SU-DHL-6 (cell line): ENCODE measurements at regions not wholly inside any gene's neighbourhood (a gene's known extent, or its start where the extent isn't known, plus 50 kb on each side); places are given as distances from the start of the nearest gene placed in this dataset.
"Not testable (repeated sequence)": the region's sequence is repeated elsewhere in the genome, so short reads cannot be mapped to it uniquely, and the experiment has no call there.

ENCODE experiments used
- H2AFZ ChIP-seq: fragments of 200-600 bp; sonication (generic); 2 replicates; pipeline ENCODE4 v1.6.1; 2014; ENCODE audit warnings: low read depth, mild to moderate bottlenecking, moderate library complexity, mixed read lengths, antibody characterized with exemption, low read length; ENCODE audit not compliant: severe bottlenecking
- H3F3A ChIP-seq: fragments of 200-600 bp; shearing (Covaris generic); 2 replicates; pipeline ENCODE4 v1.6.0; 2016; ENCODE audit warnings: antibody characterized with exemption, mild to moderate bottlenecking; ENCODE audit not compliant: insufficient read depth
- H3K27ac ChIP-seq: fragments of 200-600 bp; sonication (generic); 2 replicates; pipeline ENCODE4 v1.5.1; 2016; ENCODE audit warnings: low read depth, mild to moderate bottlenecking, low read length, moderate library complexity, mixed read lengths
- H3K27me3 ChIP-seq: fragments of 200-600 bp; sonication (generic), shearing (Covaris generic); 2 replicates; pipeline ENCODE4 v1.6.0; 2014; ENCODE audit warnings: mild to moderate bottlenecking, low read length
- H3K36me3 ChIP-seq: fragments of 200-600 bp; sonication (generic); 2 replicates; pipeline ENCODE4 v1.6.1; 2014; ENCODE audit warnings: mild to moderate bottlenecking, low read length, mixed read lengths
- H3K4me2 ChIP-seq: fragments of 300-600, 200-600 bp; shearing (Covaris generic), sonication (generic); 2 replicates; pipeline ENCODE4 v1.6.0; 2014; ENCODE audit warnings: low read length, low read depth, mild to moderate bottlenecking; ENCODE audit not compliant: poor library complexity, severe bottlenecking
- H3K4me3 ChIP-seq: fragments of 200-600 bp; sonication (generic); 2 replicates; pipeline ENCODE4 v1.5.1; 2014; ENCODE audit warnings: antibody characterized with exemption, low read length, mild to moderate bottlenecking, mixed read lengths; ENCODE audit not compliant: insufficient read depth, poor library complexity, severe bottlenecking
- H3K79me2 ChIP-seq: fragments of 200-600 bp; sonication (generic); 2 replicates; pipeline ENCODE4 v1.6.1; 2014; ENCODE audit warnings: mild to moderate bottlenecking, low read length, moderate library complexity; ENCODE audit not compliant: insufficient read depth
- H3K9ac ChIP-seq: fragments of 200-600 bp; sonication (generic); 2 replicates; pipeline ENCODE4 v1.7.0; 2014; ENCODE audit warnings: mild to moderate bottlenecking, low read length
- H3K9me2 ChIP-seq: fragments of 200-600 bp; sonication (generic); replicated peaks from 2 replicates; pipeline ENCODE4 v1.6.1; 2014; ENCODE audit warnings: low read length; ENCODE audit not compliant: insufficient read depth
- H3K9me3 ChIP-seq: fragments of 200-600 bp; sonication (generic); 2 replicates; pipeline ENCODE4 v1.6.1; 2014; ENCODE audit warnings: low read length, mixed read lengths; ENCODE audit not compliant: insufficient read depth
- H4K20me1 ChIP-seq: fragments of 200-600 bp; sonication (generic); 2 replicates; pipeline ENCODE4 v1.6.1; 2014; ENCODE audit warnings: low read depth, mild to moderate bottlenecking, antibody characterized with exemption, low read length, moderate library complexity, mixed read lengths
- EZH2phosphoT487 ChIP-seq: fragments of 200-600 bp; sonication (generic), shearing (Covaris generic); conservative IDR thresholded peaks from 2 replicates; pipeline ENCODE4 v1.6.1; 2018; ENCODE audit warnings: mild to moderate bottlenecking, antibody characterized with exemption, low read length, moderate library complexity, mixed read lengths
- TF ChIP-seq, protein P1 (sequence below): fragments of 200-600 bp; sonication (generic); IDR thresholded peaks from one replicate; pipeline ENCODE4 v1.5.1; 2017; ENCODE audit warnings: antibody characterized with exemption, mild to moderate bottlenecking, low read length, moderate library complexity; ENCODE audit not compliant: insufficient read depth, poor library complexity, severe bottlenecking

DNA sequence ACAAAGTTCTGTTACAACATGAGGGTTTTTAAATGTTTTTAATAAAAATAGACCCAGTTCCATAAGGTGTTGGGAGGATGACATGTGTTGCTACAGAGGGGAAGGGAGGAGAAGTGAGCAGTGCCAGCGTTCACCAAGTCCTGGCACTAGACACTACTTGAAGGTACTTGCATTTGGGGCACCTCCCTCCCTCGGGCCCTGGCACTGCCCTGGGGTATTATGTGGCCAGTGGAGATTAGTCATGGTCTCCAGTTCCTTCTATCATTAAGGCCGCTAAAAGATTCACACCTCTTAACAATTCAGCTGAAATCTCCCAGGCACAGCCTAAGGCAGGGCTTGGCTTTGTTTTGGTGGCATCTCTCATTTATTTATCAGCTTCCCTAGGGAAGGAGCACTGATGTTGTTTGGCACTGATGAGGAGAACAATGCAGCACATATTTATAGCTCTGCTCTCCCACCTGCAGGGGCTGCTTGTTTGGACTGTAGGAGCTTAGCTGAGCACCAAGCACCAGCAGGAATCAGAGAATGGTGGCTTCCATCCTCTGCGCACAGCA, 155.5 kb upstream of the NTF3 start:
- Histone ChIP-seq H3K9ac (no peak overlapping the region), H4K20me1 (no peaks in the 10 kb centered on the region), H3K36me3 (no peaks in the 10 kb centered on the region), H3K79me2 (no peaks in the 10 kb centered on the region), H3K27ac (no peak overlapping the region), H3K9me2 (no peaks in the 10 kb centered on the region), H3K4me2 (no peak overlapping the region), H3K4me3 (no peak overlapping the region), H2AFZ (no peak overlapping the region), H3K9me3 (no peaks in the 10 kb centered on the region), H3F3A (no peaks in the 10 kb centered on the region), H3K27me3 (no peaks in the 10 kb centered on the region; the same call in 1 of the 2 replicates)
- TF ChIP-seq, protein P1, sequence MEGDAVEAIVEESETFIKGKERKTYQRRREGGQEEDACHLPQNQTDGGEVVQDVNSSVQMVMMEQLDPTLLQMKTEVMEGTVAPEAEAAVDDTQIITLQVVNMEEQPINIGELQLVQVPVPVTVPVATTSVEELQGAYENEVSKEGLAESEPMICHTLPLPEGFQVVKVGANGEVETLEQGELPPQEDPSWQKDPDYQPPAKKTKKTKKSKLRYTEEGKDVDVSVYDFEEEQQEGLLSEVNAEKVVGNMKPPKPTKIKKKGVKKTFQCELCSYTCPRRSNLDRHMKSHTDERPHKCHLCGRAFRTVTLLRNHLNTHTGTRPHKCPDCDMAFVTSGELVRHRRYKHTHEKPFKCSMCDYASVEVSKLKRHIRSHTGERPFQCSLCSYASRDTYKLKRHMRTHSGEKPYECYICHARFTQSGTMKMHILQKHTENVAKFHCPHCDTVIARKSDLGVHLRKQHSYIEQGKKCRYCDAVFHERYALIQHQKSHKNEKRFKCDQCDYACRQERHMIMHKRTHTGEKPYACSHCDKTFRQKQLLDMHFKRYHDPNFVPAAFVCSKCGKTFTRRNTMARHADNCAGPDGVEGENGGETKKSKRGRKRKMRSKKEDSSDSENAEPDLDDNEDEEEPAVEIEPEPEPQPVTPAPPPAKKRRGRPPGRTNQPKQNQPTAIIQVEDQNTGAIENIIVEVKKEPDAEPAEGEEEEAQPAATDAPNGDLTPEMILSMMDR: no peak
- no peak for TF ChIP-seq EZH2phosphoT487

DNA sequence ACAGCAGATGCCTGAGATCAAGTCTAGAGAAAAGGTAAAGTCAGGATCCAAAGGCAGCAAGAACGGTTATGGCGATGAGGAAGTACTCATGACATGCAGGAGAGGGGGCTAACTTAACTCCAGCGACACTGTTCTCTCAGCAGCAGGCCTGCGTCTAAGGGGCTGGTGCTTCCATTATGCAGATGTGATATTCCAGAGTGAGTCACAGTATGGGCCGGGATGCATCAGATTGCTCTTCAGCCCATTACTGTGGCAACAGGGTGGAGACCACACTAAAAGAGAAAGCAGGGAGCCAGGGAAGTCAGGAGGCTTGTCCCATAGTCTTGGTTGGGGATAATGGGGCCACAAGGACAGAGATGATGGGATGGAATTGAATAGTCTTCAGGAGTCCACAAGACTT, 151.8 kb upstream of the NTF3 start:
- Histone ChIP-seq H3F3A (no peaks in the 10 kb centered on the region), H3K27ac (no peak overlapping the region), H2AFZ (no peak overlapping the region), H3K4me3 (no peak overlapping the region), H3K36me3 (no peaks in the 10 kb centered on the region), H3K9me2 (no peaks in the 10 kb centered on the region), H3K9me3 (no peaks in the 10 kb centered on the region), H3K4me2 (no peak overlapping the region), H3K9ac (no peak overlapping the region), H3K79me2 (no peaks in the 10 kb centered on the region), H3K27me3 (no peaks in the 10 kb centered on the region; the same call in 1 of the 2 replicates), H4K20me1 (no peaks in the 10 kb centered on the region)
- TF ChIP-seq EZH2phosphoT487: no peak
- TF ChIP-seq, protein P1: no peak

DNA sequence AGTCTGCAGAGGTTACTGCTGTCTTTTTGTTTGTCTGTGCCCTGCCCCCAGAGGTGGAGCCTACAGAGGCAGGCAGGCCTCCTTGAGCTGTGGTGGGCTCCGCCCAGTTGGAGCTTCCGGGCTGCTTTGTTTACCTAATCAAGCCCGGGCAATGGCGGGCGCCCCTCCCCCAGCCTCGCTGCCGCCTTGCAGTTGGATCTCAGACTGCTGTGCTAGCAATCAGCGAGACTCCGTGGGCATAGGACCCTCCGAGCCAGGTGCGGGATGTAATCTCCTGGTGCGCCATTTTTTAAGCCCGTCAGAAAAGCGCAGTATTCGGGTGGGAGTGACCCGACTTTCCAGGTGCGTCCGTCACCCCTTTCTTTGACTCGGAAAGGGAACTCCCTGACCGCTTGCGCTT, 141.5 kb upstream of the NTF3 start:
- H3K9ac ChIP-seq, H3K4me2 ChIP-seq, H3K4me3 ChIP-seq, H3K27ac ChIP-seq, H3K9me2 ChIP-seq, H4K20me1 ChIP-seq, H3K36me3 ChIP-seq, H3K27me3 ChIP-seq, H3K9me3 ChIP-seq, H3F3A ChIP-seq, H2AFZ ChIP-seq, H3K79me2 ChIP-seq: not testable (repeated sequence)

DNA sequence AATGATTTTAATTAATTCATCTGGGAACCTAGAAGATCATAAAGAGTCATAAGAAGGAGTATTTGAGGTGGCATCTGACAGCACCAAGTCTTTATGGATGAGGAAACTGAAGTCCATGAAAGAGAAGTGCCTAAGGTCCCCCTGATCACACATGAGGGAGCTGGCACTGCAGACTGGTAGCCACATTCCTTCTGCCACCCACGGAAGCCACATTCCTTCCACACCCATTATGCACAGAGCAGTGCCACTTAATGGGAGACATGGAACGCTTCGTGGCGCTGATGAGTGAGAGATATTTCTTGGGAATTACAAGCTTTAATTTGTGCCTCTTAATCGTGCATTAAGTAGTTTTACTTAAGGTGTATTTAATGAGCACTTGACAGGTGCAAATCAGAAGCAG, 139.3 kb upstream of the NTF3 start:
- Histone ChIP-seq H3K9ac (no peak overlapping the region), H2AFZ (no peak overlapping the region), H4K20me1 (no peaks in the 10 kb centered on the region), H3F3A (no peaks in the 10 kb centered on the region), H3K36me3 (no peaks in the 10 kb centered on the region), H3K27ac (no peak overlapping the region), H3K9me3 (no peaks in the 10 kb centered on the region), H3K4me3 (no peak overlapping the region), H3K79me2 (no peaks in the 10 kb centered on the region), H3K4me2 (no peak overlapping the region), H3K9me2 (no peaks in the 10 kb centered on the region), H3K27me3 (no peaks in the 10 kb centered on the region)
- TF ChIP-seq, protein P1: no peak
- TF ChIP-seq EZH2phosphoT487: no peak
